AG04449 (cell line): ENCODE measurements at regions not wholly inside any gene's neighbourhood (a gene's known extent, or its start where the extent isn't known, plus 50 kb on each side); places are given as distances from the start of the nearest gene placed in this dataset.

ENCODE experiments used
- CTCF ChIA-PET: fragments of 350-600 bp; formaldehyde crosslinking; extraction: SDS; loops from one replicate; lab custom pipeline; 2021; ENCODE audit warnings: antibody characterized with exemption; lab: Yijun Ruan, JAX
- POLR2A ChIA-PET: fragments of 400-600, 350-600 bp; formaldehyde crosslinking; extraction: SDS; loops from one replicate; lab custom pipeline; 2020; ENCODE audit warnings: antibody characterized with exemption, inconsistent platforms; lab: Yijun Ruan, JAX
- DNase-seq: peaks from one replicate; pipeline ENCODE4 v3.0.0-alpha.2; 2010; ENCODE audit warnings: low read depth, low spot score
- H3K4me3 ChIP-seq: 2 replicates; pipeline ENCODE4 v1.5.1; 2011; ENCODE audit warnings: low read depth, mild to moderate bottlenecking, control low read depth, low read length
- TF ChIP-seq, protein P1 (sequence below): IDR thresholded peaks from one replicate; pipeline ENCODE4 v1.5.1; 2011; ENCODE audit warnings: mild to moderate bottlenecking, moderate library complexity, low read length, control low read depth, inconsistent platforms; ENCODE audit not compliant: insufficient read depth; ENCODE audit errors: missing control alignments

DNA sequence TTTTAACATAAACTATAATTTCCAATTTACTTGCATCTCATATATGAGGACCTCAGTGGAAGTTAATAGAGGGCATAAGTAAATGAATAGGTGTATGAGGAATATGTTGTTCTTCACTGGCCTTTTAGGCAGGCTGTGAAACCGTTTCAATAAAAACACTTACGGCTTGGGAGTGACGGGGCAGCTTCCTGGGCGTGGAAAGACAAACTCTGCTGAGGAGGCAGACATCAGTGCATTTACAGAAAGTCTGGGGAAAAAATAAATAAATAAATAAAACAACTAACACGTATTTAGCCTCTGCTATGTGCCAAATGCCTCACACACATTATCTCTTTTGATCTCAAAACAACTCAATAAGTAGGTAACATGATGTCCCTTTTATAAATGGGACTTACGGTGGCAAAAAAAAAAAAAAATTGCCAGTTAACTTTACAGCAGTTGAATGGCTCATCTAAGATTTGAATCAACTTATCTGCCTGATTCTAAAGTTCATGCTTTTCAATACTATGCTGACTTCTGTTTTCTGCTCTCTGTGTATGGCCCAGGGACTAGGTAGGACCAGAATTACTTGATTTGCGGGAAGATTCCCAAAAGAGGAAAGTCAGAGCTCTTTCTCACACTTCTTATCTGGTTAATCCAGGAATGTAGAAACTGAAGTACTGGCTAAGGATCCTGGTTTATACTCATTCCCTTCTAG lies 77.5 kb upstream of the LRATD1 start:
- ChIA-PET POLR2A (no interaction called here), CTCF (no interaction called here)
- TF ChIP-seq, protein P1, sequence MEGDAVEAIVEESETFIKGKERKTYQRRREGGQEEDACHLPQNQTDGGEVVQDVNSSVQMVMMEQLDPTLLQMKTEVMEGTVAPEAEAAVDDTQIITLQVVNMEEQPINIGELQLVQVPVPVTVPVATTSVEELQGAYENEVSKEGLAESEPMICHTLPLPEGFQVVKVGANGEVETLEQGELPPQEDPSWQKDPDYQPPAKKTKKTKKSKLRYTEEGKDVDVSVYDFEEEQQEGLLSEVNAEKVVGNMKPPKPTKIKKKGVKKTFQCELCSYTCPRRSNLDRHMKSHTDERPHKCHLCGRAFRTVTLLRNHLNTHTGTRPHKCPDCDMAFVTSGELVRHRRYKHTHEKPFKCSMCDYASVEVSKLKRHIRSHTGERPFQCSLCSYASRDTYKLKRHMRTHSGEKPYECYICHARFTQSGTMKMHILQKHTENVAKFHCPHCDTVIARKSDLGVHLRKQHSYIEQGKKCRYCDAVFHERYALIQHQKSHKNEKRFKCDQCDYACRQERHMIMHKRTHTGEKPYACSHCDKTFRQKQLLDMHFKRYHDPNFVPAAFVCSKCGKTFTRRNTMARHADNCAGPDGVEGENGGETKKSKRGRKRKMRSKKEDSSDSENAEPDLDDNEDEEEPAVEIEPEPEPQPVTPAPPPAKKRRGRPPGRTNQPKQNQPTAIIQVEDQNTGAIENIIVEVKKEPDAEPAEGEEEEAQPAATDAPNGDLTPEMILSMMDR = no peak

DNA sequence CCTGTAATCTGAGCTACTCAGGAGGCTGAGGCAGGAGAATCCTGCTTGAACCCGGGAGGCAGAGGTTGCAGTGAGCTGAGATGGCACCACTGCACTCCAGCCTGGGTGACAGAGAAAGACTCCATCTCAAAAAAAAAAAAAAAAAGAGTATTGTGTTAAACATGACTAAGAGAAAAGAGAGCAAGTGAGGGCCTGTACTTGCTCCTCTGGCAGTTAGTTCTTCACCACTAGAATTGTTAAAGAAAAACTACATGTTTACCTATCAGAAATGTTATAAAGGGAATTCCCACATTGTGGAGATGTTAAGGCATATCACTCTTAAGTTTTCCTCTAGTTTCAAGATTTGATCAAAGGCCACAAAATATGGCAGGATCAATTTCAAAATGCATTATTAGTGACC lies 75.4 kb upstream of the LRATD1 start:
- TF ChIP-seq, protein P1 = no peak
- ChIA-PET CTCF (no interaction called here), POLR2A (no interaction called here)
- no peak overlapping the region for H3K4me3 ChIP-seq
- DNase-seq = no peak

More for the DNA sequence above, 77.5 kb upstream of the LRATD1 start:
- H3K4me3 ChIP-seq = no peak overlapping the region
- no peak for DNase-seq

DNA sequence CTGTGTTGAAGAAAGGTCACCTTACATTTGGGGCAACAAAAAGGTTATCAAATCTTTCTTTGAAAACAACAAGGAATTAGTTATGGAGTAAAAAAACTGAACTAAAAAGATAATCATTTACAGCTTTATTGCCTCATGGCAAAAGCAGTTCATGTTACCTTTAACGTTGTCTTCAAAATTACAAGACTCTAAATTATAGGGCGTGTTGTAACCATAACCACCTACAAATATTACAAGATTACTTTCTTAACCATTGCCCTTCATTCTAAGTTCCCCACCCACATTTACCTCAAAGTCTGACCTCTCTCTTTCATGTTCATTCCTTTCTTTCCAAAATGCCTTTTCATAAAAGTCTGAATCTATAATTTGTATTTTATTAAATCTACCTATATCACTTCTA lies 74.6 kb upstream of the LRATD1 start:
- H3K4me3 ChIP-seq = no peak overlapping the region
- DNase-seq = no peak
- TF ChIP-seq, protein P1 = no peak
- POLR2A ChIA-PET = no interaction called here
- CTCF ChIA-PET = interaction anchor here (1.0 kb wide), 1 partner anchor 121 kb away, joined by 3 read pairs; no protein-coding TSS in a partner anchor

GRCh38 chr2:14558335-14558919 lies 74.1 kb upstream of the LRATD1 start:
- ChIA-PET POLR2A (no interaction called here), CTCF (interaction anchor here (1.0 kb wide), 1 partner anchor 120 kb away, joined by 3 read pairs; no protein-coding TSS in a partner anchor)
- no peak overlapping the region for H3K4me3 ChIP-seq
- no peak for DNase-seq
- TF ChIP-seq, protein P1 = no peak

DNA sequence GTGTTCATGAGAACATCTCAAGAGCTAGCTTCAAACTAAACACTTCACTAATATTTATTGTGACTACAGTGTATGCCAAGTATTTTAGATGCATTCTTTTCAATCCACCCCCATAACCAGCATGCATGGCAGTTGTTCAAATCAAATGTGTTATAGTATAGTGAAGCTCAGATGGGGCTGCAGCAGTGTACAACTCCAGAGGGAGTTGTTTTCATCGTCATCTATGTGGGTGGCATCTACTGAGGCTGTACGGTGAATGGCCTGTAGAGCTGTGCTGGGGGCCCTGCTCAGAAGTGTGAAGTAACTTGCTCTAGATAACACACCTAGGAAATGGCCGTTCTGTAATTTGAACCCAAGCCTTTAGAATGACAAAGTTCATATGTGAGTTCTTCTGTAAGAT lies 71.8 kb upstream of the LRATD1 start:
- no peak for DNase-seq
- no peak overlapping the region for H3K4me3 ChIP-seq
- ChIA-PET POLR2A (no interaction called here), CTCF (no interaction called here)
- TF ChIP-seq, protein P1 = no peak

GRCh38 chr2:14563324-14563723 lies 69.2 kb upstream of the LRATD1 start:
- no peak for DNase-seq
- TF ChIP-seq, protein P1 = no peak
- POLR2A ChIA-PET = no interaction called here
- H3K4me3 ChIP-seq = no peak overlapping the region
- CTCF ChIA-PET = no interaction called here
